GM18507 (cell line): ENCODE measurements at regions not wholly inside any gene's neighbourhood (a gene's known extent, or its start where the extent isn't known, plus 50 kb on each side); places are given as distances from the start of the nearest gene placed in this dataset.
"Not testable (repeated sequence)": the region's sequence is repeated elsewhere in the genome, so short reads cannot be mapped to it uniquely, and the experiment has no call there.

ENCODE experiments used
- DNase-seq: peaks from one replicate; pipeline ENCODE4 v3.0.0; 2011; ENCODE audit warnings: low read depth; ENCODE audit not compliant: insufficient read length; ENCODE audit errors: extremely low spot score
- FAIRE-seq: peaks from 2 replicates; lab custom pipeline; 2011; peaks lifted over from hg19 to GRCh38; lab: Jason Lieb, UNC

- no peak for FAIRE-seq
- DNase-seq: no peak
Observed at GRCh38 chr10:128178302-128178958, 52.2 kb upstream of the MKI67 start.

DNA sequence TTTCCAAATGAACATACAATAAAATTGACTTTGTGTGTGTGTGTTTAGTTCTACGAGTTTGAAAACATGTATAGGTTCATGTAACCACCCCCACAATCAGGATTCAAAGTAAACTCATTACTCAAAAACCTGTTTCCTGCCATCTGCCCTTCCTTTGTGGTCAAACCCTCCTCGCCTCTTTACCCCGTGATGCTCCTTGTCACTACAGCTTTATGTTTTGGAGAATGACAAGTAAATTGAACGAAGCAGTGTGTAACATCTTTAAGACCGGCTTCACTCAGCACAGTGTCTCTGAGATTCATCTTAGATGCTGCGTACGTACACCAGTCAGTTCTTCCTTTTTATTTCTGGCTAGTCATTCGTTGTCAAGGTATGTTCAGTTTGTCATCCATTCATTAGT, 54.6 kb upstream of the MKI67 start:
- FAIRE-seq: no peak

GRCh38 chr10:128185627-128186026, 59.4 kb upstream of the MKI67 start:
- DNase-seq (no peak), FAIRE-seq (no peak)

More for the DNA sequence above, 54.6 kb upstream of the MKI67 start:
- DNase-seq: no peak

GRCh38 chr10:128186959-128187787, 61.0 kb upstream of the MKI67 start:
- no peak for FAIRE-seq
- DNase-seq: no peak

- DNase-seq (no peak), FAIRE-seq (no peak)
Observed at GRCh38 chr10:128187788-128188185, 61.6 kb upstream of the MKI67 start.

DNA sequence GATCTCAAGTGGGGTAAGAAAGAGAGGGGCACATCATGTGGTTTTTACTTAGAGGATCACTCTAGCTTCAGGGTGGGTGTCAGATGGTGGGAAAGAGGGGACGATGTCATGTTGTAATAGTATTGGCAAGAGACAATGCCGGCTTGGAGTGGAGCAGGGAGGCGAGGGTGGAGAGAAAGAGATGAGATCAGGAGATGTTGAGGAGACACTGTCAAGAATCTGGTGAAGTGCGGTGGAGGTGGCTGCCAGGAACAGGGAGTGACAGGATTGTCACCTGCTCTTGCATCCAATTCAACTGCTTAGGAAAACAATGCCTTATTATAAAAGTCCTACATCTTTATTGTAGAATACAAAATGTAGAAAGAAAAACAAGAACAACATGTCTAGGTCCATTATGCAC, 63.0 kb upstream of the MKI67 start:
- no peak for FAIRE-seq

GRCh38 chr10:128191847-128192246, 65.6 kb upstream of the MKI67 start:
- DNase-seq (no peak), FAIRE-seq (no peak)

More for the DNA sequence above, 63.0 kb upstream of the MKI67 start:
- DNase-seq: no peak

GRCh38 chr10:128201826-128202225, 75.6 kb upstream of the MKI67 start:
- FAIRE-seq, DNase-seq: not testable (repeated sequence)

DNA sequence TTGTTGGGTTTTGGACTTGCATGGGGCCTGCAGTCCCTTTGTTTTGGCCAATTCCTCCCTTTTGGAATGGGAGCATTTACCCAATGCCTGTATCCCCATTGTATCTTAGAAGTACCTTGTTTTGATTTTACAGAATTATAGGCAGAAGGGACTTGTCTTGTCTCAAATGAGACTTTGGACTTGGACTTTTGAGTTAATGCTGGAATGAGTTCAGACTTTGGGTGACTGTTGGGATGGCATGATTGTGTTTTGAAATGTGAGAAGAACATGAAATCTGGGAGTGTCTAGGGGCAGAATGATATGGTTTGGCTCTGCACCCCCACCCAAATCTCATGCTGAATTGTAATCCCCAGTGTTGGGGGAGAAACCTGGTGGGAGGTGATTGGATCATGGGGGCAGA, 76.8 kb upstream of the MKI67 start:
- DNase-seq (no peak), FAIRE-seq (no peak)

DNA sequence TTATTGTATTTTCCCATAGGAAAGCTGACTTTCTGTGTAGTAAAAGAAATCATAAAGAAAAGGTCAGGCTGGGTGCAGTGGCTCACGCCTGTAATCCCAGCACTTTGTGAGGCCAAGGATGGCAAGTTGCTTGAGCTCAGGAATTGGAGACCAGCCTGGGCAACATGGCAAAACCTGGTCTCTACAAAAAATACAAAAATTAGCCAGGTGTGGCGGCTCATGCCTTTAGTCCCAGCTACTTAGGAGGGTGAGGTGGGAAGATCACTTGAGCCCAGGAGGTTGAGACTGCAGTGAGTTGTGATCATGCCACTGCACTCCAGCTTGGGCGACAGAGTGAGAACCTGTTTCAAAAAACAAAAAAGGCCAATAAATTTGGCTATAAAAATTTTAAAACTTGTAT, 79.4 kb upstream of the MKI67 start:
- FAIRE-seq, DNase-seq: not testable (repeated sequence)

DNA sequence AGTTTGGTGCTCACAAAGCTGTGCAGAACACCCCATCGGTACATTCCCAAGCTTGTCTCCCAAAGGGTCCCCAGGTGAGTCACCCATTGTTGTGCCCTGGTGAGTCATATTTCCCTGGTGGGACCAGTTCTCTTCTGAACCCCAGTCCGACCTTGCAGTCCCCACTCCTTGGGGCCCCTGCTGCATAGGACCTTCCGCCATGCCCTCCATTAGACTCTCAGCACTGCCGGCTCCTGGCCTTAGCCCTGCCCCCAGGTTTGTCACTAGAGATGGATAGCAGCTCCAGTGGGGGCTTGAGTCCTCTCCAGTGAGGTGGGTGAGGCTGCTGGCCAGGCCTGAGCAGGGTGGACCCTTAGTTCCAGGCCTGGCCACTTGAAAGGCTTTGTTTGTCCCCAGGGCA, 80.5 kb upstream of the MKI67 start:
- DNase-seq: no peak
- FAIRE-seq: no peak

DNA sequence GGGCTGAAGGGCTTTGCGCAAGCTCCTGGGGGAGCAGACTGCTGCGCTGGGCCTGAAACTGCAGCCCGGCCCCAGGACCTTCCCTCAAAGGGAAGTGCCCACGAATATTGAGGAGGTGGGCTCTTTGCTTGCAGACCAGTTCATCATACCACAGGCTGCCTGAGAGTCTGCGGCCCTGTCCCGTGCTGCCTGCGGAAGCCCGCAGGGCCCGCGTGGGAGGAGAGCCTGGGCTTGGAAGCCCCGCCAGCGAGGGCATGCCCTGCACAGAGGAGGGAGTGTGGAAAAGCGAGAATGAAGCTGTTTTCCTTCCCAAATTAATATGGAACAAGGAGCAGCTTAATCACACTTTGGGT, 83.6 kb upstream of the MKI67 start:
- DNase-seq: no peak
- FAIRE-seq: no peak

DNA sequence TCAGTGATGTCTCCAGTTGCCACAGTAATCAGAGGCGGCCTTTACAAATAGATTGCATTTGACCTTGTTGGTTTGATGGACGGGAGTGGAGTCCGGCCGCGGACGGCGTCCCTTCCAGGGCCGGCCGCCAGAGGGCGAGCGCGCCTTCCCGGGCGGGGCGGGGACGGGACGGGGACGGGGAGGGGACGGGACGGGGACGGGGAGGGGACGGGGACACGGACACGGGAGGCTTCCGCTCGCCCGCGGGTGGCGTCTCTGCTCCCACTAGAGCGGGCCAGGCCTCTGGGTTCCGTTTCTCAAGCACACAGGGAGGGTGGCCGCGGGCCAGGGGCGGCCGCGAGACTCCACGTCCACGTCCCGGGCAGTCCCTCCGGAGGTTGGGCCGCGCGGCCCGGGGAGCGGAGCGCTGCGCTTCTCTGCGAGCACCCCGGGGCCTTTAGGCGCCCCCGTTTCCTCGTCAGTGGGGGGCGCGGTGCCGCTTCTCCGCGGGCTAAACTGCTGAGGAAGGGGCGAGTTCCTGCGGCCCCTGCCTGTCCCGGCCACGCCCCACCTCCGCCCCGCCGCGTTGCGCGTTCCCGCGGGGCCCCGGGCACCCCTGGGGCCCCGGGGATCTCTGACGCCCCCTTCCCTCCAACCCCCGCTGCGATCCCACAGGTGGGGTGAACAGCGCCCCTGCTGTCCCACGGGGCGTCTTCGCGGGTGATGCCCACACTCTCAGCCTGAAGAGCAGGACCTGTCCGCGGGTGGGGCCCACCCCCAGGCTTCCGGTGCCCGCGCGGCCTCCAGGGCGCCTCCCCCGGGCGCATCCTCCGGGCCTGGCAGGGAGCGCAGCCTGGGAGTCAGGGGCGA, 84.2 kb upstream of the MKI67 start:
- FAIRE-seq (no peak), DNase-seq (peak; percentile 32)

GRCh38 chr10:128211064-128211504, 84.9 kb upstream of the MKI67 start:
- FAIRE-seq (no peak), DNase-seq (no peak)

DNA sequence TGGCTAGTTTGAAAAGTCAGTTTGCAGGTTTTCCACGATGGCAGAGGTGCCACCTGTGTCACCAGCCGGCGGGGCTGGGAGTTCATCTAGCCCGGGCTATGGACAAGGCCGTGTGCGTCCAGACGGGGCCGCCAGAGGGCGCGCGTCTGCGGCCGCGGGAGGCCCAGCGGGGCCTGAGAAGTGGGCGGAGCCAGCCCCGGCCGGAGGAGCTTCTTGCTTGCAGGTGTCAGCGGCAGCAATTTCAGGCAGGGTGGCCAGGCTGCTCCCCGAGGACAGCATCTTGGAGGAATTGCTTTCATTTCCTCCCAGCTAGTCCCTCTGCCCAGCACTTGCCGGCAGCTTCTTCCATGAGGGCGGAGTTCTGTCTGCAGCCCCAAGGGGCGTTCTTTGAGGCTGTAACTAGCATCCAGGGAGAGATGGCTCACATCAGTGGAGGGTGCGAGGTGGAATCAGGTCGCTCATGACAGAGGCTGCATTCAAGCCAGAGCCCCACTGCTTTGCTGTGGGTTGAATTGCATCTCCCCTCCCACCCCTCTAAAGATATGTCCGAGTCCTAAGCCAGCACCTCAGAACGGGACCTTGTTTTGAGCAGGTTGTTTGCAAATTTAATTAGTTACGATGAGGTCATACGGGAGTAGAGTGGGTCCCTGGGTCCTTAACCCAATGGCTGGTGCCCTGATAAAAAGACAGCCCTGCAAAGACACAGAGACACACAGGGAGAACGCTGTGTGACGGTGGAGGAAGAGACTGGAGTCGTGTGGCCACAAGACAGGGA, 85.9 kb upstream of the MKI67 start:
- FAIRE-seq (peak; percentile 72), DNase-seq (peak; percentile 87)

DNA sequence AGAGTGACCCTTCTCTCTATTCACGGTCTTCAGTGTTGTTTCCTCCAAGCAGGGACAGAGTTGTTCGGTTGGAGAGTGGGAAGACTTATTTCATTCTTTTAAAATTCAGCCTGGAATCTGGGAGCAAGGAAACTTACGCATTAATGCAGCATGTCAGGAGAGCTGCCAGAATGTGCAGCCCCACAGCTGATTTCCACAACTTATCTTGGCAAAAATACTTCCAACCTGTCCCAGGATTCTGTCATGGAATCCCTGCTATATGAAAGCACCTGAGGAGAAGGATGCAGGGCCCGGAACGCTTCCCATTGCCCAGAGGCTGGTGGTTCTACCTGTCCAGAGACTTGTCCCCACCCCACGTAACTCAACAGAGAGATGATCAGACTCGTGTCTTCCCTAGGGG, 86.9 kb upstream of the MKI67 start:
- FAIRE-seq (no peak), DNase-seq (no peak)

- FAIRE-seq: no peak
Observed at GRCh38 chr10:128215733-128216132, 89.5 kb upstream of the MKI67 start.

DNA sequence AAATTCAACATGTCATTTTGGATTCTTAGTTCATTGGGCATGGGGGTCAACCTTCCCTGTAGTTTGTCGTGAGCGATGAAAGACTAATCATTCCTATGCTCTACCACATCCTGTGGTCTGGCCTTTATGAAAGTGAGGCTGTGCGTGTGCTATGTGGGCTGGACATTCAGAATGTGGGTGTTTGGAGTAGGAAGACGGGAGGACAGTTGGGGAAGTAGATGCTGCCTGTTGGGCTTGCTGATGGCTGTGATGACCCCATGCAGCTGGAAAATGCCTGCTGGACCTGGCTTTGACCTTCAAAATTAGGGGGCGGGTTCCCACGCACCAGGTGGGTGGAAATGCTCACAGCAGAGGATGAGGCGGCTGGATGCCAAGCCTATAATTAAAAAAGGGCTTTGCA, 90.9 kb upstream of the MKI67 start:
- DNase-seq (no peak), FAIRE-seq (no peak)

More at GRCh38 chr10:128215733-128216132, 89.5 kb upstream of the MKI67 start:
- DNase-seq: no peak

DNA sequence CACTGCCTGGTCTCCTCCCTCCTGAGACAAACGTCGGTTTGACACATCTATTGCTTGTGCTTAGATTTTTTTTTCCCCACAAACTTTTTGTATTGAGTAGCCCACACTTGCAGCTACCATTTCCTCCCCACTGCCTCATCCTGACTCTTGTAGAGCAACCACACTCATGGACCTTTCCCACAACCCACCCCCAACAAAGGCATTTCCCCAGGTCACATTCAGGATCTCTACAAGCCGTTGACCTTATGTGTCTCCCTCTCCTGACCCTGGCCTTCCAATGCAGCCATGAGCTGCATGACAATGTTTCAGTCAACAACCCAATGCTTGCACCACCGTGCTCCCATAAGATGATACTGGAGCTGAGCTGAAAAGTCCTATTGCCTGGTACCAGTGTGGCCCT, 91.9 kb upstream of the MKI67 start:
- no peak for DNase-seq
- no peak for FAIRE-seq
